Upper lobe of left lung (tissue), 6 donors: ENCODE measurements at regions not wholly inside any gene's neighbourhood (a gene's known extent, or its start where the extent isn't known, plus 50 kb on each side); places are given as distances from the start of the nearest gene placed in this dataset.

ENCODE experiments used
- ATAC-seq, 2 donors: fragments of 200-7000 bp; cut with Tn5 transposase; one replicate each; pipeline ENCODE4 v1.9.1; 2022; ENCODE audit warnings: mild to moderate bottlenecking in 2 of 2, moderate library complexity in 2 of 2; ENCODE audit not compliant: low FRiP score in 2 of 2
- DNase-seq, 2 donors: peaks; one replicate each; pipeline ENCODE4 v3.0.0-alpha.2; 2019 to 2020
- H3K27ac ChIP-seq, 4 donors: fragments of 200-600 bp; sonication (generic); one replicate each; pipeline ENCODE4 v1.5.1; 2016 to 2019
- H3K27me3 ChIP-seq, 4 donors: fragments of 200-600 bp; sonication (generic); one replicate each; pipeline ENCODE4 v1.5.1; 2017 to 2019
- H3K36me3 ChIP-seq, 4 donors: fragments of 200-600 bp; sonication (generic); one replicate each; pipeline ENCODE4 v1.5.1; 2016 to 2019
- H3K4me1 ChIP-seq, 4 donors: fragments of 200-600 bp; sonication (generic); one replicate each; pipeline ENCODE4 v1.5.1; 2018 to 2019
- H3K4me3 ChIP-seq, 4 donors: fragments of 200-600 bp; sonication (generic); one replicate each; pipeline ENCODE4 v1.5.1; 2017 to 2019; ENCODE audit warnings: mild to moderate bottlenecking in 2 of 4, moderate library complexity in 1 of 4
- H3K9me3 ChIP-seq, 4 donors: fragments of 200-600 bp; sonication (generic); one replicate each; pipeline ENCODE4 v1.5.1; 2018 to 2019
- EP300 ChIP-seq, 4 donors: sonication (generic); formaldehyde crosslinking; IDR thresholded peaks; one replicate each; pipeline ENCODE4 v1.5.1; 2017; ENCODE audit warnings: antibody characterized with exemption in 4 of 4, control low read depth in 2 of 4
- POLR2A ChIP-seq, 4 donors: fragments of 450-650 bp; IDR thresholded peaks; one replicate each; pipeline ENCODE4 v1.5.1; 2016 to 2017; ENCODE audit warnings: antibody characterized with exemption in 4 of 4, mild to moderate bottlenecking in 2 of 4
- POLR2AphosphoS5 ChIP-seq, 2 donors: sonication (generic); formaldehyde crosslinking; IDR thresholded peaks; one replicate each; pipeline ENCODE4 v1.5.1; 2017; ENCODE audit warnings: antibody characterized with exemption in 2 of 2
- WGBS, 2 donors: methylation state at CpG; one replicate each; pipeline ENCODE4 v1.1.5; 2017 to 2018; 5-methylcytosine and 5-hydroxymethylcytosine counted together
- TF ChIP-seq, protein P1 (sequence below), 6 experiments: fragments of 450-650 bp in 4 of 6; fragments of 200-600 bp in 2 of 6; sonication (generic) in 2 of 6; IDR thresholded peaks; one replicate each; pipeline ENCODE4 v1.5.1; 2016 to 2019; ENCODE audit warnings: antibody characterized with exemption in 6 of 6
- donor health status: DM: no; HTN: no; CAD: no; lungs with moderate emphysema.
- donor health status: DM: no; HTN: yes; CAD: no; lungs with severe emphysema.

DNA sequence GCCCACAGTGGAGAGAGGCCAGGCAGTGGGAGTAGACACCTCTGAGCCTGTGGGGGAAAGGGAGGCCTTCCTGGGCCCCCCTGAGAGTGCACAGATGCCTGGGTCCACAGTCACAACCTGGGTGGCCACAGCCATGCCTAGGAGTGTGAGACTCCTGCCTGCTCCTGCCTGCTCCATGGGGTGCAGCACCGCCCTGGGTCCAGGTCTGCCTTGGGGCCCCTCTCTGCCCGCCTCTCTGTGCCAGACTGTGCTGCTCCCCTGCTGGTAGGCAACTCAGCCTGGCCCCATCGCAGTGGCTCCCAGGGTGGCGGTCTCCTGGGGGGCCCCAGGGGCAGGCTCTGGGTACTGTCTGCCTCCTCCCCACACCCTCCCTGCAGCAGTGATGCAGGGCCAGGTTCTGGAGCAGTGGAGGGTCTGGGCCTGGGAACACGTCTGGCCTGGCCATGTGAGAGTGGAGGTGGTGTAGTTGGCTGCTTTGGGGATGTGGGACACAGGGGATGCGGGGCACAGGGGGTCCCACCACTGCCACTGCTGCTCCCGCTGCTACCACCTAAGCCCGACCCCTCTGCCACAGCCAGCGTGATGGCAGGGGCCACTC is 60.1 kb upstream of the DLX2 start:
- ATAC-seq (peak; percentile 24 to 65), DNase-seq (peak in 1 of 2 donors; percentile 60)
- Histone ChIP-seq H3K27me3 (no peaks in the 10 kb centered on the region), H3K36me3 (no peaks in the 10 kb centered on the region), H3K4me3 (no peak overlapping the region), H3K9me3 (peaks cover 0 to 3% (median 0%) of the 10 kb centered on the region in 4 donors), H3K27ac (no peak overlapping the region), H3K4me1 (no peaks in the 10 kb centered on the region)
- no peak for TF ChIP-seq EP300 (IDR thresholded peaks at IDR 0.05)
- TF ChIP-seq, protein P1, sequence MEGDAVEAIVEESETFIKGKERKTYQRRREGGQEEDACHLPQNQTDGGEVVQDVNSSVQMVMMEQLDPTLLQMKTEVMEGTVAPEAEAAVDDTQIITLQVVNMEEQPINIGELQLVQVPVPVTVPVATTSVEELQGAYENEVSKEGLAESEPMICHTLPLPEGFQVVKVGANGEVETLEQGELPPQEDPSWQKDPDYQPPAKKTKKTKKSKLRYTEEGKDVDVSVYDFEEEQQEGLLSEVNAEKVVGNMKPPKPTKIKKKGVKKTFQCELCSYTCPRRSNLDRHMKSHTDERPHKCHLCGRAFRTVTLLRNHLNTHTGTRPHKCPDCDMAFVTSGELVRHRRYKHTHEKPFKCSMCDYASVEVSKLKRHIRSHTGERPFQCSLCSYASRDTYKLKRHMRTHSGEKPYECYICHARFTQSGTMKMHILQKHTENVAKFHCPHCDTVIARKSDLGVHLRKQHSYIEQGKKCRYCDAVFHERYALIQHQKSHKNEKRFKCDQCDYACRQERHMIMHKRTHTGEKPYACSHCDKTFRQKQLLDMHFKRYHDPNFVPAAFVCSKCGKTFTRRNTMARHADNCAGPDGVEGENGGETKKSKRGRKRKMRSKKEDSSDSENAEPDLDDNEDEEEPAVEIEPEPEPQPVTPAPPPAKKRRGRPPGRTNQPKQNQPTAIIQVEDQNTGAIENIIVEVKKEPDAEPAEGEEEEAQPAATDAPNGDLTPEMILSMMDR (IDR thresholded peaks at IDR 0.05), result no peak
- no peak for TF ChIP-seq POLR2A (IDR thresholded peaks at IDR 0.05)
- TF ChIP-seq POLR2AphosphoS5 (IDR thresholded peaks at IDR 0.05), result no peak
- WGBS, 2 donors, result 84 to 97% methylated on average over 3 to 8 of the region's 9 CpGs

DNA sequence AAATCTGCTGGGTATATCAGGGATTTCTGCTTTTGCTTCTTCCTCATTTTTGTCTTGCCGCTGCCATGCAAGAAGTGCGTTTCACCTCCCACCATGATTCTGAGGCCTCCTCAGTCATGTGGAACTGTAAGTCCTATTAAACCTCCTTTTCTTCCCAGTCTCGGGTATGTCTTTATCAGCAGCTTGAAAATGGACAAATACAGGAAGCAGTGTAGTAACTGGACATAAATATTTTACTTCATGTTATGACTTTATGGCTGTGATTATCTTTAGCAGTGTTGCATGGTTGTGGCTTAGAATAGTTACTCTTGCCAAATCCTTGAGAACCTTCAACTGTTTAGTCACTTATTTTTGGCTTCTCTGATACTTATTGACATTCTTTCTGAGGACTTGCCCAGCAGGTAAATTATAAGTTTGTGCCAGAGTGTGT is 66.2 kb upstream of the DLX2 start:
- no peak overlapping the region for H3K27ac ChIP-seq
- peaks cover 0 to 17% (median 10%) of the 10 kb centered on the region in 4 donors for H3K4me1 ChIP-seq
- no peaks in the 10 kb centered on the region for H3K9me3 ChIP-seq
- ATAC-seq, result peak in 1 of 2 donors; percentile 50
- H3K36me3 ChIP-seq, result no peaks in the 10 kb centered on the region
- no peak overlapping the region for H3K4me3 ChIP-seq
- no peaks in the 10 kb centered on the region for H3K27me3 ChIP-seq
- no peak for DNase-seq
- WGBS, 2 donors, result 36 to 52% methylated on average over 3 of the region's 3 CpGs
- TF ChIP-seq, protein P1 (IDR thresholded peaks at IDR 0.05), result no peak
- no peak for TF ChIP-seq POLR2A (IDR thresholded peaks at IDR 0.05)
- no peak for TF ChIP-seq EP300 (IDR thresholded peaks at IDR 0.05)
- no peak for TF ChIP-seq POLR2AphosphoS5 (IDR thresholded peaks at IDR 0.05)

DNA sequence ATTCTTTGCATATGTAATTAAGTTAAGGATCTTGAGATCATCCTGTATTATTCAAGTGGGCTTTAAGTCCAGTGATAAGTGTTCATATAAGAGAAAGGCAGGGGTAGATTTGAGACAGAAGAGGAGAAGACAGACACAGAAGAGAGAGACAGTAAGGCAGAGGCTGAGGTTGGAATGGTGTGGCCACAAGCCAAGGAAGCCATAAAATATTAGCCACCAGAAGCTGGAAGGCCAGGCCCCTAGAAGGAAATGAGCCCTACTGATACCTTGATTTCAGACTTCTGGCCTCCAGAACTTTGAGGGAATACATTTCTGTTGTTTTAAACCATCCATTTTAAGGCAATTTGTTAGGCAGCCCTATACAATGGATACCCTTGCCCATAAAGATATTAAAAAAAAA is 66.9 kb upstream of the DLX2 start:
- H3K9me3 ChIP-seq, result no peaks in the 10 kb centered on the region
- H3K36me3 ChIP-seq, result no peaks in the 10 kb centered on the region
- no peaks in the 10 kb centered on the region for H3K27me3 ChIP-seq
- peaks cover 0 to 17% (median 10%) of the 10 kb centered on the region in 4 donors for H3K4me1 ChIP-seq
- no peak overlapping the region for H3K4me3 ChIP-seq
- DNase-seq (no peak), ATAC-seq (no peak)
- no peak overlapping the region for H3K27ac ChIP-seq
- TF ChIP-seq POLR2AphosphoS5 (IDR thresholded peaks at IDR 0.05), result no peak
- no peak for TF ChIP-seq EP300 (IDR thresholded peaks at IDR 0.05)
- TF ChIP-seq, protein P1 (IDR thresholded peaks at IDR 0.05), result no peak
- TF ChIP-seq POLR2A (IDR thresholded peaks at IDR 0.05), result no peak

DNA sequence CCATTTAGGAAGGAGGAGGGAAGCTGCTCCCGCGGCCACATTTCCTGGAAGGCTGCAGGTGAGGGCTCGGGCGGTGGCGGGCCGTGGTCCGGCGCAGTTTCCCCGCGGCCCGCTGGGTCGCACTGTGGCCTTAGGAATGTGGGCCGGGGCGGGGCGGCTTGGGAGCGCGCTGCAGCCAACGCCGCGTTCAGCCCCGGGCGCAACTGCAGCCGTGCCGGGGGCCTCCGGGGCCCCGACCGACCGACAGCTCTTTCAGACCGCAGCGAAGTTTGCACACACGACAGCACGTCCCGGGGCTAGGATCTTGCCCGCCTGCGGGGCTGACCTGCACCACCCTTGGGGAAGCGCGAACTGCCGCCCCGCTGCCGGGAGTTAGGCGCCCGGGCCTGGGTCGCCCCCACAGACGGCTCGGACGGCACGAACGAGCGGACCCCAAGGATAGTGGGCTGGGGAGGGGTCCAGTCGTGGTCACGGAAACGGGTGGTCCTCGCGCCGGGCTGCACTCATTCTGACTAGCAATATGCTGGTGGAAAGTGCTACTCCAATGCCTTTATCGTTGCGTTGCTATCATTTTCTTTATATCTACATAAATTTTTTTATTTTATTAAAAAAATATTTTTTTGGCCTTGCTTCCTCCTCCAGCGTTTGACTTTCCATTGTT is 69.9 kb upstream of the DLX2 start:
- H3K4me1 ChIP-seq, result peaks cover 0 to 17% (median 10%) of the 10 kb centered on the region in 4 donors
- no peak overlapping the region for H3K27ac ChIP-seq
- H3K9me3 ChIP-seq, result no peaks in the 10 kb centered on the region
- H3K4me3 ChIP-seq, result peak overlapping the region in 3 of 4 donors; percentile 32 to 65 (median 56)
- TF ChIP-seq POLR2A (IDR thresholded peaks at IDR 0.05) (no peak), POLR2AphosphoS5 (IDR thresholded peaks at IDR 0.05) (no peak)
- TF ChIP-seq, protein P1 (IDR thresholded peaks at IDR 0.05), result peak; percentile 81 to 97 (median 92)
- H3K27me3 ChIP-seq, result no peaks in the 10 kb centered on the region
- H3K36me3 ChIP-seq, result no peaks in the 10 kb centered on the region
- WGBS, 2 donors, result 2% methylated on average over 28 to 47 of the region's 58 CpGs
- DNase-seq (peak; percentile 77 to 95), ATAC-seq (peak; percentile 95 to 99)
